GM23248 (cell line): ENCODE measurements at regions not wholly inside any gene's neighbourhood (a gene's known extent, or its start where the extent isn't known, plus 50 kb on each side); places are given as distances from the start of the nearest gene placed in this dataset.
"Not testable (repeated sequence)": the region's sequence is repeated elsewhere in the genome, so short reads cannot be mapped to it uniquely, and the experiment has no call there.

Experiments
- DNase-seq: peaks from one replicate; pipeline ENCODE4 v3.0.0-alpha.2; 2015
- H2AFZ ChIP-seq: fragments of 200-600 bp; sonication (generic); 2 replicates; pipeline ENCODE4 v1.6.1; 2016; ENCODE audit warnings: antibody characterized with exemption
- H3F3A ChIP-seq: fragments of 200-600 bp; sonication (generic); 2 replicates; pipeline ENCODE4 v1.6.1; 2016; ENCODE audit warnings: mild to moderate bottlenecking, antibody characterized with exemption, mixed run types; ENCODE audit not compliant: insufficient read depth
- H3K27ac ChIP-seq: fragments of 200-600 bp; sonication (generic); 2 replicates; pipeline ENCODE4 v1.5.1; 2016; ENCODE audit warnings: mild to moderate bottlenecking
- H3K27me3 ChIP-seq: fragments of 200-600 bp; sonication (generic); replicated peaks from 2 replicates; pipeline ENCODE4 v1.6.1; 2016; ENCODE audit warnings: mild to moderate bottlenecking; ENCODE audit not compliant: insufficient read depth
- H3K36me3 ChIP-seq: fragments of 200-600 bp; sonication (generic); 2 replicates; pipeline ENCODE4 v1.6.1; 2016; ENCODE audit warnings: low read depth, mild to moderate bottlenecking
- H3K4me1 ChIP-seq: fragments of 200-600 bp; sonication (generic); 2 replicates; pipeline ENCODE4 v1.6.1; 2016; ENCODE audit warnings: mild to moderate bottlenecking; ENCODE audit not compliant: insufficient read depth
- H3K4me2 ChIP-seq: fragments of 200-600 bp; sonication (generic); one replicate; pipeline ENCODE4 v1.6.1; 2016; ENCODE audit warnings: mild to moderate bottlenecking; ENCODE audit not compliant: unreplicated experiment
- H3K4me3 ChIP-seq: fragments of 200-600 bp; sonication (generic); 2 replicates; pipeline ENCODE4 v1.5.1; 2016; ENCODE audit warnings: mild to moderate bottlenecking
- H3K79me2 ChIP-seq: fragments of 200-600 bp; sonication (generic); 2 replicates; pipeline ENCODE4 v1.6.1; 2016; ENCODE audit warnings: mild to moderate bottlenecking; ENCODE audit not compliant: insufficient read depth
- H3K9ac ChIP-seq: fragments of 200-600 bp; sonication (generic); 2 replicates; pipeline ENCODE4 v1.6.1; 2016; ENCODE audit warnings: mild to moderate bottlenecking
- H3K9me2 ChIP-seq: fragments of 200-600 bp; sonication (generic); 2 replicates; pipeline ENCODE4 v1.6.1; 2016; ENCODE audit warnings: mixed run types, mild to moderate bottlenecking, moderate library complexity; ENCODE audit not compliant: insufficient read depth
- H3K9me3 ChIP-seq: fragments of 200-600 bp; sonication (generic); one replicate; pipeline ENCODE4 v1.6.1; 2017; ENCODE audit warnings: low read depth
- H4K20me1 ChIP-seq: fragments of 200-600 bp; sonication (generic); 2 replicates; pipeline ENCODE4 v1.6.0; 2016; ENCODE audit not compliant: insufficient read depth
- EZH2 ChIP-seq: fragments of 200-600 bp; sonication (generic); IDR thresholded peaks from 2 replicates; pipeline ENCODE4 v1.6.1; 2018; ENCODE audit warnings: antibody characterized with exemption, mild to moderate bottlenecking; ENCODE audit not compliant: insufficient read depth, poor library complexity, severe bottlenecking
- EZH2phosphoT487 ChIP-seq: fragments of 200-600 bp; sonication (generic); IDR thresholded peaks from 2 replicates; pipeline ENCODE4 v1.6.1; 2018; ENCODE audit warnings: antibody characterized with exemption, moderate library complexity, mild to moderate bottlenecking, low read depth; ENCODE audit not compliant: insufficient read depth
- WGBS, 2 experiments: methylation state at CpG; one replicate each; pipeline ENCODE4 v1.1.6; 2015 to 2017; ENCODE audit warnings: low lambda C conversion rate in 2 of 2, low coverage in 1 of 2; ENCODE audit errors: missing lambda C conversion rate in 2 of 2; 5-methylcytosine and 5-hydroxymethylcytosine counted together
- in situ Hi-C: fragments of 300-500 bp; cut with MboI; formaldehyde crosslinking; loops from 2 replicates; pipeline ENCODE4 v1.15.0; 2020

GRCh38 chrX:121754301-121754700 is 706.9 kb downstream of the GLUD2 start:
- DNase-seq = no peak
- Histone ChIP-seq H3K36me3 (no peaks in the 10 kb centered on the region), H3K9me2 (no peaks in the 10 kb centered on the region), H3K27ac (no peak overlapping the region), H3K4me2 (no peak overlapping the region), H3F3A (no peaks in the 10 kb centered on the region), H3K4me3 (no peak overlapping the region), H4K20me1 (no peaks in the 10 kb centered on the region), H2AFZ (no peak overlapping the region), H3K27me3 (no peaks in the 10 kb centered on the region), H3K9me3 (no peaks in the 10 kb centered on the region), H3K79me2 (no peaks in the 10 kb centered on the region), H3K9ac (no peak overlapping the region), H3K4me1 (no peaks in the 10 kb centered on the region)
- TF ChIP-seq EZH2phosphoT487 (no peak), EZH2 (no peak)
- WGBS, 2 experiments = 17 to 19% methylated on average over 2 of the region's 2 CpGs
- in situ Hi-C loops = no loop called here

GRCh38 chrX:121755541-121755940 is 708.1 kb downstream of the GLUD2 start:
- H3K4me3 ChIP-seq = no peak overlapping the region
- in situ Hi-C loops = no loop called here
- 15% methylated on average over 3 of the region's 3 CpGs for WGBS, 2 experiments
- H3K36me3 ChIP-seq = no peaks in the 10 kb centered on the region
- no peak overlapping the region for H2AFZ ChIP-seq
- no peaks in the 10 kb centered on the region for H3K27me3 ChIP-seq
- H3K9me2 ChIP-seq = no peaks in the 10 kb centered on the region
- H4K20me1 ChIP-seq = no peaks in the 10 kb centered on the region
- TF ChIP-seq EZH2phosphoT487 (no peak), EZH2 (no peak)
- H3K9ac ChIP-seq = no peak overlapping the region
- no peaks in the 10 kb centered on the region for H3K9me3 ChIP-seq
- no peak overlapping the region for H3K4me2 ChIP-seq
- H3K79me2 ChIP-seq = no peaks in the 10 kb centered on the region
- no peaks in the 10 kb centered on the region for H3K4me1 ChIP-seq
- no peak overlapping the region for H3K27ac ChIP-seq
- H3F3A ChIP-seq = no peaks in the 10 kb centered on the region
- DNase-seq = no peak

- DNase-seq = no peak
- no peaks in the 10 kb centered on the region for H3K79me2 ChIP-seq
- no peaks in the 10 kb centered on the region for H4K20me1 ChIP-seq
- in situ Hi-C loops = no loop called here
- TF ChIP-seq EZH2 (no peak), EZH2phosphoT487 (no peak)
- H3F3A ChIP-seq = no peaks in the 10 kb centered on the region
- H3K4me3 ChIP-seq = no peak overlapping the region
- no peak overlapping the region for H3K27ac ChIP-seq
- H3K4me2 ChIP-seq = no peak overlapping the region
- H3K9me3 ChIP-seq = no peaks in the 10 kb centered on the region
- no peaks in the 10 kb centered on the region for H3K4me1 ChIP-seq
- no peaks in the 10 kb centered on the region for H3K9me2 ChIP-seq
- 28 to 33% methylated on average over 5 to 6 of the region's 6 CpGs for WGBS, 2 experiments
- H3K9ac ChIP-seq = no peak overlapping the region
- no peaks in the 10 kb centered on the region for H3K36me3 ChIP-seq
- no peak overlapping the region for H2AFZ ChIP-seq
- no peaks in the 10 kb centered on the region for H3K27me3 ChIP-seq
Measured at GRCh38 chrX:121761845-121762244, 714.4 kb downstream of the GLUD2 start.

- H3K4me2 ChIP-seq = no peak overlapping the region
- no peak overlapping the region for H3K4me3 ChIP-seq
- WGBS, 2 experiments = 54 to 63% methylated on average over 4 of the region's 4 CpGs
- TF ChIP-seq EZH2 = no peak
- no peak for TF ChIP-seq EZH2phosphoT487
- H3K27me3 ChIP-seq = no peaks in the 10 kb centered on the region
- in situ Hi-C loops = no loop called here
- no peak for DNase-seq
- H3K27ac ChIP-seq = no peak overlapping the region
- no peaks in the 10 kb centered on the region for H3K79me2 ChIP-seq
- H4K20me1 ChIP-seq = no peaks in the 10 kb centered on the region
- no peaks in the 10 kb centered on the region for H3K4me1 ChIP-seq
- no peaks in the 10 kb centered on the region for H3K9me2 ChIP-seq
- H3K36me3 ChIP-seq = no peaks in the 10 kb centered on the region
- H2AFZ ChIP-seq = no peak overlapping the region
- no peaks in the 10 kb centered on the region for H3K9me3 ChIP-seq
- no peak overlapping the region for H3K9ac ChIP-seq
- no peaks in the 10 kb centered on the region for H3F3A ChIP-seq
Measured at GRCh38 chrX:121763671-121764070, 716.3 kb downstream of the GLUD2 start.

DNA sequence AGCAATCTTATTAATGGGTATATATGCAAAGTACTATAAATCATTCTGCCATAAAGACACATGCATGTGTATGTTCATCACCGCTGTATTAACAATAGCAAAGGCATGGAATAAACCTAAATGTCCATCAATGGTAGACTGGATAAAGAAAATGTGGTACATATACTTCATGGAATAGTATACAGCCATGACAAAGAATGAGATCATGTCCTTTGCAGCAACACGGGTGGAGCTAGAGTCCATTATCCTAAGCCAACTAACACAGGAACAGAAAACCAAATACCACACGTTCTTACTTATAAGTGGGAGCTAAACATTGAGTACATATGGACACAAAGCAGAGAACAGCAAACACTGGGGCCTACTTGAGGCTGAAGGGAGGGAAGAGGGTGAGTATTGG is 720.8 kb downstream of the GLUD2 start:
- H3K4me3 ChIP-seq, H3K9me3 ChIP-seq, H3K4me1 ChIP-seq, H3K27ac ChIP-seq, H3K4me2 ChIP-seq, H3F3A ChIP-seq, H3K36me3 ChIP-seq, H3K9me2 ChIP-seq, H3K79me2 ChIP-seq, DNase-seq, H2AFZ ChIP-seq, in situ Hi-C loops, H4K20me1 ChIP-seq, H3K27me3 ChIP-seq, H3K9ac ChIP-seq: not testable (repeated sequence)
- 34 to 50% methylated on average over 3 of the region's 3 CpGs for WGBS, 2 experiments
